CMK (cell line): ENCODE measurements at regions not wholly inside any gene's neighbourhood (a gene's known extent, or its start where the extent isn't known, plus 50 kb on each side); places are given as distances from the start of the nearest gene placed in this dataset.

ENCODE experiments used
- DNase-seq: peaks from one replicate; pipeline ENCODE4 v3.0.0-alpha.2; 2010; ENCODE audit warnings: low read depth

DNA sequence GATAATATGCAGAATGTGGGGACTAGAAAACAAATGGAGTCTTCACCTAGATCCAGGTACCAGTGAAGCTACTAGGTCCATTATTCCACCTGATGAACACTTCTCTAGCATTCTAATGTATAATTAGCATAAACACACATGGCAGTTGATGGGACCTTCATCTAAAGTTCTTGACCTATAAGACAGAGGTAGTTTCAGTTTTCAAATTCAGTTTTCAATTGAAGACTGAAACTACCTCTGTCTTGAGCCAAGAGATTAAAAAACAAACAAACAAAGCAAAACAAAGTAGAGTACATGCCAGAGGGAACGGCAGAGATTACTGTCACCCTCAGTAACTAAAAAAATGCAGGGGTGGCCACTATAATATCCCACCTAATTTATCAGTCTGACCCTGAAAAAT is 199.9 kb upstream of the NEIL3 start:
- DNase-seq = no peak

DNA sequence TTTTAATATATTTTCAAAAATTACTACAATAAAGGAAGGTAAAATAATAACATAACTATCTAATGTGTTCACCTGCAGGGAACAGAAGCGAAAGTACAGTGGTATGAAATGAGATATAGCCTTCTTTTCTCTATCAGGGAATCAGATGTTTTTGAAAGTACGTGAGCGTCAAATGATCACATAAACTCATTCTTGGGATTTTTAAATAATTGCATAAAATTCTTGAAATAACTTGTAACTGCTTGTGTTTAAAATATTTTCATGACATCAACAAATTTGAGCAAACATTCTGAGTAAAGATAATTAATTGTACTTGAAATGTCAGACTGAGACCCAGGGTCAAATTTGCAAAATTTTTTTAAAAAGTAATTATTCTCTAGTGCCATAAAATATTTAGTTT is 193.5 kb upstream of the NEIL3 start:
- no peak for DNase-seq

DNA sequence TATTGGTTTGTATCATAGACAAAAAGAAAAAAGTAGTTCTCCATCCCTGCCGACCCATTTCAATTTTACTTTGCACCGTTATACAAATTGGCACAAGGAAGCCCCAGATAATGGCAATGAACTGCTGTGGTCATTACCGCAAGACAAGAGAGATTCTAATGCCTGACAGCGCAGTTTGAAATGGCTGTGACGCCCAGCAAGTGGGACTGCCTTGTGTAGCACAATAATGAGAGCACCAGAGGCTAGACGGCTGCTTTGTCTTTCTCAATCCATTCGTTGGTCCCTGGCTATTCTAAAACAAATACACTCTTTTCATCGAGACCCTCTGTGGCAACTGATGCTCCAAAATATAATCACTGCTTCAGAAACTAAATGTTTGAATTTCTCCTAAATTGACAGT is 192.4 kb upstream of the NEIL3 start:
- DNase-seq = no peak

DNA sequence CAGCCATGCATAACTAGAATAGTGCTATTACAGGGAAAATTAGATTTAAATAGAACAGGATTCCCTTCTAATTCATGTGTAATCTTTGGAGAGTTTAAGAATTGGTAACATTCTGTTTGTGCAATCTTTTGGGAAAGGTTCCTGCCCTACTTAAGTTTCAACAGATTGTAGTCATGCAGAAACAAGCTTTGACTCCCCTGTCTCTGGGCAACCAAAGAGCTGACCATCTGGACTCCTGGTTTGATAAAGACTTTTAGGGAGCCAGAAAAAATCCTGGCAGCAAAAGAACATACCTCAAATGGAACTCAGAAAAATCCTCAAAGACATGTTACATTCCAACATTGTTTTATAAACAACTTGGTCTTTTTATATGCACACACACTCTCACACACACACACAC is 191.1 kb upstream of the NEIL3 start:
- DNase-seq = no peak

DNA sequence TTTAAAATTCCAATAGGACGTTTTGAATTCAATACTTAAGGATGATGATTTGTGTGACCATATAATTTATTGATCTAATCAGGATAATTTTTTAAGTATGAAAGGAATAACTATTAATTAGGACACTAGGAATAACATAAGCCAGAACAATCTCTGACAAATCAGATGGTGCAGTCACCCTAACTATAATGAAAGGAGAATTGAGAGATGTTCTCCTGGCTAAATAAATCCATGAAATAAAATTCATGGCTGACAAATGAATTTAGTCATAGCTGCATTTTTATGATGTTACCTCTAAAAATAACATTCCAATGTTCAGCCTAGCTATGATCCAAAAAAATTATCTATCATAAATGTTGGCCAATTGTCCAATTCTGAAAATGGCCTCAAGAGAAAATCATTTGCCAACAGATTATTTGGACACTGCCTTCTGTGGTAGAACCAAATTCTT is 190.6 kb upstream of the NEIL3 start:
- DNase-seq = no peak

DNA sequence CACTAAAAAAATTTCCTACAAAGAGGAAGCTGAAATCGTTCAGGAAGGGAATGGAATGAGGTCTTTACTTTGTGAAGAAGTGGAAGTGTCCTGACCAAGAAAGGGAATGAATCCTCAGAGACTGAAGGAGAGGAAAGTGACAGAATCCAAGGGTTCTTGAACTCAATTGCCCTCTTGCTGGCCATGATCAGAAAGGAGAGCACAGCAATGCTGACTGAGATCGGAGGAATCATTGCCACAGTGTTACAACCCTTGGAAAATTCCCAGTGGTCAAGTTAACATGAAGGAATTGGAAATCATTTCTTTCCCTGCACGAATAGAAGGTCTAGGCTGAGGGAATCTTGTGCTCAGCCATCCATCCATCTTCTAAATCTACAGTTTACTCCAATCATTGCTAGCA is 190.0 kb upstream of the NEIL3 start:
- no peak for DNase-seq

DNA sequence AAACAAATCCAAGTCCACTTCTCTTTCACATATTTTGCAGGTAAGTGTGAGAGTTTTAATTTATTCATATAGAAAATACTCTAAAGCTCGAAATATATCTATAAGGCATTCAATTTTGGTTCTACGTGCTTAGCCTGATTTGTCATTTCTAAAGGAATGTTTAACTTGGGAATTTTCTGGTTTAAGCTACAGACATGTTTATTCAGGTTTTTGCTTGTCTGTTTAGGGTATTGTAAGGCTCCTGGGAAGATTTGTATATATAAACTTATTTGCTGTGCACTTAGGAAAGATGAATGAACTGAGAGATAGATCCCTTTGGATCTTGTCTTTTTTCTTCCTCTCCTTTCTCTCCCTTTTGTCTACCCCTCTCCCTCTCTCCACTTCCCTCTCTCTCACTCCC is 185.9 kb upstream of the NEIL3 start:
- no peak for DNase-seq

DNA sequence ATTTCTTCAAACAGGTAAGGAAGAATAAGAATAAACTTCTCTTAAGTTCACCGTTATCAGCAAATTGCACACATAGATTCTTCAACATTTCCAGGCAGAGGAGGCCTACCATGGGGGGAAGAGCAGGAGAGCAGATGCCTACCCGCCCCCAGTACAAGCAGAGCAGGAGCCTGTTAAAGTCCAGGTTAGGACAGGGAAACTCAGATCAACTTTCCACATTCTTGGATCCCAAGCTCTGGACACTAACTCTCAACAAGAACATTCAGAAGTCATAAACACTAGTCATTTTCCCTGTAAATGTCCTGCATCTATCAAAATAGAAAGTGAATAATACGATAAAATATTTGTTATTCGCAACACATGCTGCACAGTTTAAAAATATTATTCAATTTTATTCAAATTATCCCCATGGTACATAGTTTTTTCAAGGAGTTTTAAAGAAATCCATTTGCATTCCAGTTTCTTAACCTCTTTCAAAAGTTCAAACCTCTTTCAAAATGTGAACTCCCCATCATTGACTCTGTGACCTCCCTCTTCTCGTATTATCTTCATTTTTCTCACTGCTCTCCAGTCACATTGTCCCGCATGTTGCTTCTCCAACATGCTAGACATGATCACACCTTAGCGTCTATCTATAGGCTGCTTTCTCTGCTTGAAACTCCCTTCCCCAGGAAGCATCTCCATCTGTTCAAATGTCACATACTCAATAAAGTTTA is 185.2 kb upstream of the NEIL3 start:
- no peak for DNase-seq

DNA sequence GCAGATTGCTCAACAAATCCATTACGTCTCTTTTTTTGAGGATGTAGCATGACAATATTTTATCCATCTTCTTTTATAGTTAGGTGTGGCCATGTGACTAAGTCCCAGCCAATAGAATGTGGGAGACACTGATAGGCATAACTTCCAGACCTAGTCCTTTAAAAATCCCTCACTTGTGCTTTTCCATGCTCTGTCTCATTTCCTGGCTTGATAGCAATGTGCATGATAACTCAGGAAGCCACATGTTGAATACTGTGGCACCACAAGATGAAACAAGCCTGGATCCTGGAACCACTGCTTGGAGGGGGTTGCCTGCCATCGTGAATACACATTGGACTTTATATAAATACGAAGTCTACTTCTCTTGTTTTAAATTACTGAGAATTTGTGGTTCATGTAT is 184.0 kb upstream of the NEIL3 start:
- DNase-seq = no peak

DNA sequence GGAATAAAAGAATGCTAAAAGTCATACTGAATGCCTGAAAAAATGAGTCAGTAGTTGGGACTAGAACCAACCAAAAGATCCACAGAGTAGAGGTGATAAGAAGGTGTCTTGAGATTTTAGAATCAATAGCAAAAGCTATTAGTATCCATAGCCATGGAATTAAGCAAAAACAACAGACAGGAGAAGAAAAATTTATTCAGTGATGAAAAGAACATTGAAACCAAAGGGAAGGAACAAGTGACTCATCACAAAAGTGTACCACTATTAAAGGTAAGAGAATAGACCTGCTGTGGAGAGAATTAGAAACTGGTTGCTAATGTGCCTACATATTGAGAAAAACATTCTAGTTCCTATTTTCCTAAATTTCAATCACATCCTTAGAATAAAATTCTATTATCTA is 182.0 kb upstream of the NEIL3 start:
- DNase-seq = no peak

DNA sequence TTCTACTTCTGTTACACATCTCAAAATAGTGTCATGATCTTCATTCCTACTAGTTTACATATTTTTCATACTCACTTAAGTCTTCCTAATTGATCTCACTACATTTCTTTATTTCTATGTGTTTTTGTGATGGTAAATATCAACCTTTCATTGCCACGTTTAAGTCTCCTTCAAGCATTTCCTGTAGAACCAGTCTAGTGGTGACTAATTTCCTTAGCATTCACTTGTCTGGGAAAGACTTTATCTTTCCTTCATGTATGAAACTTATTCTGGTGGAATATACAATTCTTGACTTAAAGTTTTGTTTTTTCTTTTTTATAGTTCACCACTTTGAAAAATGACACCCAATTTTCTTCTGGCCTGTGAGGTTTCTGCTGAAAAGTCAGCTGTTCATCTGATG is 181.4 kb upstream of the NEIL3 start:
- no peak for DNase-seq

DNA sequence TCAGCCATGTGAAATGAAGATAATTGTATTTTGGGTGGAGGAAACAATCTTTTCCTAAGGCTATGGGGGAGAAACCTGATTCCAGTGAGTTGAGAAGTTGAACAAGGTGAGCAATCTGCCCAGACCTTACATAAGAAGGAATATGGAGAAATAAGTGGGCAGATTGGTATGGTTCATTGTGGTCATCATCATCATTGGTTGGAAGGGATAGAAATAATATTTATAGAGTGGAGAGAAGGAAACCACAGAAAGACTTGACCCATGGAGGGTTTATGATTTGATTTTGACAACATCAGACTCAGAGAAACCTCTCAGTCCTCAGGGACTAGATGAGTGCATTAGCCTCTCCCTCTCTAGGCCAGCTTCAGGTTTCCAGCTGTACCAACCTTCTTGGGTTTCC is 177.9 kb upstream of the NEIL3 start:
- no peak for DNase-seq

DNA sequence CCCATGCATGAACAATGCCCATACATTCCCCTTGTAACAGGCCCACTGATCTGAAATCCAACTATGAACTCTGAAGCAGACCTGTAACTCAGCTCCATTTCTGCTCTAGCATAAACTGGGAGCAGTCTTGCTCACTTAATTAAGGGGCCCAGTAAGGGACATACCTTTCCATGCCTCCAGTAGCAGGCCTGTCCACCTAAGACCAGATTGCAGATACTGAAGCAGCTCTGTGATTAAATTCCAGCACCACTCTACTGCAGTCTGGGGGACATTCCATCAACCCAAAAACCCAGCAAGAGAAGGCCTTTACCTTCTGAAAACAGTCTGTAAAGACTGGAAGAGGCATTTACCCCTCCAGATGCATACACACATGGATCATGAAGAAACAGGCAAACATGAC is 162.0 kb upstream of the NEIL3 start:
- DNase-seq = no peak

DNA sequence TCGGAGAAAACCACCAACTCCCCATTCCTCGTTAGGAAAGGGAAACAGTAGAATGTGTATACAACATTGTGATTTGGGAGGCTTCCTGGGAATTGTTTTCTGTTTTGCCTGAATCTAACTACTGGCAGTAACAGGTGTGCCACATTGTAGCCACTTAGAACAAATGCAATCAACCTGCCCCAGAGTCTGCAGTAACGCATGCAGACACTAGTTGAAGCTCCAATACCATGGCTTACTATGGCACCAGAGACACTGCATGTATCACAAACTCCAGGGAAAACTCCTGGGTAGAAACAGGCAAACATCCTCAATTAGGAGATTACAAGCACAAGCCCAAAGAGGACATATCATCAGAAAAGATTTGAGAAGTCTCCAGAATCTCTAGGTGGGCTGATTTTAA is 154.2 kb upstream of the NEIL3 start:
- DNase-seq = no peak

DNA sequence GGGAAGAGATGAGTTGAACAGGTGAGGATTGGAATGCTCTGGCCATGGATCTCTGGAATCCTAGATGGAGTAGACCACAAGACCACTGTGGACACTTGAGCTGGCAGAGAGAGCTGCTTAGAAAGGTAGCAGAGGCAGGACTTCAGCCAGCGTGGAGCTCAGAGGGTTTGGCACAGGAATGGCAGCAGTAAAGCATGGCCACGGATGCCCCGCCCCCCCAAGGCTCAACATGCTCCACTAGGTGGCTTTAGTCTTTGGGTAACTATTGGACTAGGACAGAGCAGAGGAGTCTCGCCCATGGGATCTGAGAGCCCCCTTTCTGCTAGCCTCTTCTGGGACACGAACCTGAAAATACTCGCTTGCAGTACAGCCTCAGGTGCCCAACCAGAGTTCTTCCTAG is 150.1 kb upstream of the NEIL3 start:
- DNase-seq = no peak

DNA sequence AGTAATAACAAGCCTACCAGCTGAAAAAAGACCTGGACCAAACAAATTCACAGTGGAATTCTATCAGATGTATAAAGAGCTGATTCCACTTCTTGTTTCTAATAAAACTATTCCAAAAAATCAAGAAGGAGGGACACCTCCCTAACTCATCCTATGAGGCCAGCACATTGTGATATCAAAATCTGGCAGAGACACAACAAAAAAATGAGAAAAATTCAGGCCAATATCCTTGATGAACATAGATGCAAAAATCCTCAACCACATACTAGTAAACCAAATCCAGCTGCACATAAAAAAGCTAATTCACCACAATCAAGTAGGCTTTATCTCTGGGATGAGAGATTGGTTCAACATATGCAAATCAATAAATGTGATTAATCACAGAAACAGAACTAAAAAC is 147.9 kb upstream of the NEIL3 start:
- DNase-seq = no peak

DNA sequence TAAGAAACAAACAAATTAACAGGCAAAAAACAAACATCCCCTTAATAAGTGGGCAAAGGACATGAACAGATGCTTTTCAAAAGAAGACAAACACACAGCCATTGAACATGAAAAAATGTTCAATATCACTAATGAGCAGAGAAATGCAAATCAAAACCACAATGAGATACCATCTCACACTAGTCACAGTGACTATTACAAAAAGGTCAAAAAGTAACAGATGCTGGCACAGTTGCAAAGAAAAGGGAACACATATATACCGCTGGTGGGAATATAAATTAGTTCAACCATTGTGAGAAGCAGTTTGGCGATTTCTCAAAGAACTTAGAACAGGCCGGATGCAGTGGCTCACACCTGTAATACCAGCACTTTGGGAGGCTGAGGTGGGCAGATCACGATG is 146.1 kb upstream of the NEIL3 start:
- no peak for DNase-seq

DNA sequence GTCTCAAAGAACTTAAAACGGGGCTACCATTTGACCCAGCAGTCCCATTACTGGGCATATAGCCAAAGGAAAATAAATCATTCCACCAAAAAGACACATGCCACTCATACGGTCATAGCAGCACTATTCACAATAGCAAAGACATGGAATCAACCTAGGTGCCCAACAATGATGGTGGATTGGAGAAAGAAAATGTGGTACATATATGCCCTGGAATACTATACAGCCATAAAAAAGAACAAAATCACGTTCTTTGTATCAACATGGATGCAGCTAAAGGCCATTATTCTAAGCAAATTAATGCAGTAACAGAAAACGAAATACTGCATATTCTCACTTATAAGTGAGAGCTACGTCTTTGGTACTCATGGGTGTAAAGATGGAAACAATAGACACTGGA is 138.1 kb upstream of the NEIL3 start:
- no peak for DNase-seq

DNA sequence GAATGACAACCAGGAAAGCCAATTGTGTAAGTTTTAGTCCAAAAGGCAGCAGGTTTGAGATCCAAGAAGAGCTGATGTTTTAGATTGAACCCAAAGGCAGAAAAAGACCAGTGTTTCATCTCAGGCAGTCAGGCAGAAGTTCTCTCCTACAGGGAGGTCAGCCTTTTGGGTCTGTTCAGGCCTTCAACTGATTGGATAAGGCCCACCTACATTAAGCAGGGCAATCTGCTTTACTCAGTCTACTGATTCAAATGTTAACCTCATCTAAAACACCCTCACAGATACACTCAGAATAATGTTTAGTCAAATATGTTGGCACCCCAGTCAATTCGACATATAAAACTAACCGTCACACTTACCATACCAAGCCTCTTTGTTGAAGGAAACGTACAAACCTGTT is 134.2 kb upstream of the NEIL3 start:
- DNase-seq = no peak

DNA sequence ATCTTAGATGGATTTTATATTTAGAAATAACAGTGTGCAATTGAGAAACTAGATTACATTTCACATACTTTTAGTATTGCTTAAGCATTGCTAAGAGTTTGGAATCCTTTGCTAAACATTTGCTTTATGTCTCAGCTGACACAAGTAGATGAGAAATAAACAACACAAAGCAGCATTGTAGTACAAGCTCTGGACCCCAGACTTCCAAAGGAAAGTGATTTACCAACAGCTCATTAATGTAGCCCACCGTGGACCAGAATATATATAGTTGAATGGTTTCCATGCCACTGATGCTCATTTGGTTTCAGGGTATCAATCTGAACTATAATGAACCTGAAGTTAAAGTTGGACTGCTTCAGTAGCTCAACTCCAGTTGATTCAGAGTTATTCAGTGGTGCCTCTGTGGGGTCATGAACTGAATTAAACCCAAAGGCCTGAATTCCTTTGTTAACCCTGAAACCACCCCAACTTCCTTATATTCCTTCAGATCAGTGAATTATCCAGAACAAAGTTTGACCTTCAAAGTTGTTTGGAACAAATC is 132.1 kb upstream of the NEIL3 start:
- DNase-seq = no peak

DNA sequence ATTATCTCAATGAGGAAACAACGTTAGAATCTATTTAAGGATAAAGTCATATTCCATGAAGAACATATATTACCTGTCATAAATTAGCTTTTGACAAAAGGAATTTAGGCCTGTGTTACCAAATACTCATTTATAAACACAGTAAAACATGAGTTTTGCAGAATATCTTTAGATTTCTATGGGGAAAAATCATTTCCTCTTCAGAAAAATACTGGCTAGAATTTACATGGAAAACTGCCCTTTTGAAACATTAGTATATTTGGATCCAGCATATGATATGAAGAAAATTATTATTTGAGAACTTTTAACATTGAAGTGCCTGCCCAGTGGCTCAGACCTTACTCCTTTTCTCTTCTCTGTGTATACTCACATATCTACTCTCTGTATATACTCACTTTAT is 131.4 kb upstream of the NEIL3 start:
- no peak for DNase-seq

DNA sequence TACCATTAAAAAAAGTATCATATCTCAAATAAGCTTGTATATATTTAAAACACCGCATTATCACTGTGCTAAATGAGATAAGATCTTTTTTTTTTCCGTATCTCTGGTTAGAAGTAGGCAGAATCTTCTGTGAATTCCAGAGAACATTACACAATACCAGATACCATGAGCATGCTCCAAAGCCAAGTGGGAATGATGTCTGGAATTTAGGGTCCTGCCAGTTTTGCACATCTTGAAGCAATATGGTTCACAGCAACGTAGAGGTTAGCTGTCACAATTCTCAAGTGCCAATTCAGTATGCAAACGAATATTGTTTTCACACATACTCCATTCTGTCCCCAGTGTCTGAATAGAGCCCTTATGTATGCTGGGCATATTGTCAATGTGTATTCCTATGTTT is 127.5 kb upstream of the NEIL3 start:
- DNase-seq = no peak

DNA sequence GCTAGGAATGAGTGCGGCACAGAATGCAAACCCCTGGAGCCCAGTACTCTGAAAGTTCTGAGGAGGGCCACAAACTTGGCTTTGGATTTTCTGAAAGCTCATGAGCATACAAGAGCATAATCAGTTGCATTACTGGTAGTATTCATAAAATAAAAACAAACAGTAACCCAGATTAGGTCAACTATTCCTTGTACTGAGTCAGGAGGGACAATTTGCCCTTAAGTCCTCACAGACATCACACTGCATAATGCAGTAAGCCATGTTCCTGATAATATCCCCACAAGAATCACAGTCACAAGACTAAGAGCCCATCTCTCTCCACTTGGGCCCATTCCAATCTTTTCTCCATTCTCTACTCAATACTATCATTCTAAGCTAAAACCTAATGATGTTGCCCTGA is 126.9 kb upstream of the NEIL3 start:
- no peak for DNase-seq

DNA sequence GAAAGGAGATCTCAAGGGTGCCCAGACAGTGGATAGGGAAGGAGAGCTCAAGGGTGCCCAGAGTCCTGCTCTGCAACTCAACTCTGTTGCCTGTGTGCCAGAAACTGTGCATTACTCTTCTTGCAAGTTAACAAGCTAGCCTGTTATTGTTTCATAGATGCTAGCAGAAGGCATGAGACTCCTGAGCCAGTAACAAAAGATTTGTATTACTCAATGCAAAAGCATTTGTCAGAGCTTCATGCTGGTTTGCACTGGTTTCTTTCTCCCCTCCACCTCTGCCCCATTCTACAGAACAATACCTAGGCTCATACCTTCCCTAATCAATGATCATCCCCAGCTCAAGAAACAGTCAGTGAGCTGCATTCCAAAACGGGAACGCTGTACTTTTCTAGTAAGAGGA is 124.5 kb upstream of the NEIL3 start:
- no peak for DNase-seq

DNA sequence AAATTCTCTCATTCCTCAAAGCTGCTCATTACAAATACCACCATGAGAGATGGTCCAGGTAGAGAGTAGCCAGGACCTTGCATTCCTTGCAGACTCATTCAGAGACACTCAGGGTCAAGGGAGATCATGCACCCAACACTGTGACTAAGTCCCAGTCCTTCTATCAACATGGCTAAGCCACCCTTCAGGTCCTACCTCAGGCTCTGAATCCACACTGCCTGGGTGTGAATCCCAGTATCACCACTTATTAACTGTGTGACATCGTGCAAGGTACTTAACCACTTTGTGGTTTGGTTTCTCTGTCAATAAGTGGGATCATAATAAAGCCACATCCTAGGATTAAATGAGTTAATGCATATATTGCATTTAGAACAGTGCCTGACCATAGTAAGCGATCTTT is 124.1 kb upstream of the NEIL3 start:
- no peak for DNase-seq
